ENCODE measurements at regions not wholly inside any gene's neighbourhood (a gene's known extent, or its start where the extent isn't known, plus 50 kb on each side); places are given as distances from the start of the nearest gene placed in this dataset.

GRCh38 chr3:153426803-153427202 lies 264.8 kb downstream of the RAP2B start:
- no peak overlapping the region for H3K4me3 ChIP-seq (ENCODE audit: low read depth, low read length)
- TF ChIP-seq CTCF (IDR thresholded peaks at IDR 0.05; ENCODE audit: insufficient read depth, low read length) = no peak
- no peak for DNase-seq (ENCODE audit: low read depth)

GRCh38 chr3:153429821-153430220 lies 267.8 kb downstream of the RAP2B start:
- no peak for DNase-seq (ENCODE audit: low read depth)
- no peak overlapping the region for H3K4me3 ChIP-seq (ENCODE audit: low read depth, low read length)
- TF ChIP-seq CTCF (IDR thresholded peaks at IDR 0.05; ENCODE audit: insufficient read depth, low read length) = no peak

GRCh38 chr3:153431076-153431475 lies 269.1 kb downstream of the RAP2B start:
- TF ChIP-seq CTCF (IDR thresholded peaks at IDR 0.05; ENCODE audit: insufficient read depth, low read length) = no peak
- no peak overlapping the region for H3K4me3 ChIP-seq (ENCODE audit: low read depth, low read length)
- no peak for DNase-seq (ENCODE audit: low read depth)

GRCh38 chr3:153437666-153438065 lies 275.6 kb downstream of the RAP2B start:
- TF ChIP-seq CTCF (IDR thresholded peaks at IDR 0.05; ENCODE audit: insufficient read depth, low read length) = no peak
- H3K4me3 ChIP-seq (ENCODE audit: low read depth, low read length) = no peak overlapping the region
- no peak for DNase-seq (ENCODE audit: low read depth)

- no peak for DNase-seq (ENCODE audit: low read depth)
- no peak for TF ChIP-seq CTCF (IDR thresholded peaks at IDR 0.05; ENCODE audit: insufficient read depth, low read length)
- H3K4me3 ChIP-seq (ENCODE audit: low read depth, low read length) = no peak overlapping the region
These were observed 276.2 kb downstream of the RAP2B start for GRCh38 chr3:153438271-153438670.

- DNase-seq (ENCODE audit: low read depth) = no peak
These were observed 277.8 kb downstream of the RAP2B start for GRCh38 chr3:153439780-153440179.

More at GRCh38 chr3:153439780-153440179, 277.8 kb downstream of the RAP2B start:
- TF ChIP-seq CTCF (IDR thresholded peaks at IDR 0.05; ENCODE audit: insufficient read depth, low read length) = no peak
- H3K4me3 ChIP-seq (ENCODE audit: low read depth, low read length) = no peak overlapping the region

All from fibroblast of the aortic adventitia (primary cell).